Kidney epithelial cell (primary cell): ENCODE measurements at regions not wholly inside any gene's neighbourhood (a gene's known extent, or its start where the extent isn't known, plus 50 kb on each side); places are given as distances from the start of the nearest gene placed in this dataset.

Experiments used
- DNase-seq: peaks from one replicate; pipeline ENCODE4 v3.0.0-alpha.2; 2010; ENCODE audit warnings: low read depth
- H3K27me3 ChIP-seq: 2 replicates; pipeline ENCODE4 v1.6.0; 2011; ENCODE audit warnings: low read length; ENCODE audit not compliant: control insufficient read depth, insufficient read depth
- H3K36me3 ChIP-seq: 2 replicates; pipeline ENCODE4 v1.5.1; 2011; ENCODE audit warnings: low read length; ENCODE audit not compliant: control insufficient read depth, insufficient read depth
- H3K4me3 ChIP-seq: 2 replicates; pipeline ENCODE4 v1.5.1; 2011; ENCODE audit warnings: low read depth, mild to moderate bottlenecking, control low read depth, low read length
- CTCF ChIP-seq: IDR thresholded peaks from 2 replicates; pipeline ENCODE4 v1.5.1; 2011; ENCODE audit warnings: mild to moderate bottlenecking, moderate library complexity, low read length, control low read depth, inconsistent platforms; ENCODE audit not compliant: insufficient read depth, poor library complexity, severe bottlenecking

- Histone ChIP-seq H3K27me3 (no peaks in the 10 kb centered on the region), H3K4me3 (no peak overlapping the region), H3K36me3 (no peaks in the 10 kb centered on the region)
- no peak for TF ChIP-seq CTCF
- DNase-seq, result no peak
These were observed 150.7 kb downstream of the TMEM200C start for GRCh38 chr18:5744659-5745058.

GRCh38 chr18:5738526-5738925, 156.8 kb downstream of the TMEM200C start:
- Histone ChIP-seq H3K4me3 (no peak overlapping the region), H3K36me3 (no peaks in the 10 kb centered on the region), H3K27me3 (no peaks in the 10 kb centered on the region)
- no peak for DNase-seq
- TF ChIP-seq CTCF, result no peak

GRCh38 chr18:5732318-5732717, 163.0 kb downstream of the TMEM200C start:
- DNase-seq, result no peak
- H3K27me3 ChIP-seq, result no peaks in the 10 kb centered on the region
- no peaks in the 10 kb centered on the region for H3K36me3 ChIP-seq
- H3K4me3 ChIP-seq, result no peak overlapping the region
- no peak for TF ChIP-seq CTCF

GRCh38 chr18:5729983-5730699, 165.2 kb downstream of the TMEM200C start:
- Histone ChIP-seq H3K27me3 (no peaks in the 10 kb centered on the region), H3K4me3 (no peak overlapping the region), H3K36me3 (no peaks in the 10 kb centered on the region)
- no peak for TF ChIP-seq CTCF
- no peak for DNase-seq

- no peak overlapping the region for H3K4me3 ChIP-seq
- no peaks in the 10 kb centered on the region for H3K27me3 ChIP-seq
- H3K36me3 ChIP-seq, result no peaks in the 10 kb centered on the region
- no peak for TF ChIP-seq CTCF
- no peak for DNase-seq
These were observed 166.8 kb downstream of the TMEM200C start for GRCh38 chr18:5728531-5728930.

- no peak for DNase-seq
- Histone ChIP-seq H3K36me3 (no peaks in the 10 kb centered on the region), H3K4me3 (no peak overlapping the region), H3K27me3 (no peaks in the 10 kb centered on the region)
- TF ChIP-seq CTCF, result no peak
These were observed 169.3 kb downstream of the TMEM200C start for GRCh38 chr18:5726011-5726410.
